ACHN (cell line): ENCODE measurements at regions not wholly inside any gene's neighbourhood (a gene's known extent, or its start where the extent isn't known, plus 50 kb on each side); places are given as distances from the start of the nearest gene placed in this dataset.

ENCODE experiments used
- DNase-seq: peaks from one replicate; pipeline ENCODE4 v3.0.0-alpha.2; 2015
- in situ Hi-C: cut with HindIII; loops from 2 replicates; pipeline ENCODE4 v1.10.0; 2017; ENCODE audit warnings: low sequenced_read_pairs, low pct_ligation_motif_present, low pct_unique_long_range_greater_than_20kb

- DNase-seq: no peak
- in situ Hi-C loops: no loop called here
Observed at GRCh38 chr3:6108957-6109356, 752.0 kb upstream of the GRM7 start.

DNA sequence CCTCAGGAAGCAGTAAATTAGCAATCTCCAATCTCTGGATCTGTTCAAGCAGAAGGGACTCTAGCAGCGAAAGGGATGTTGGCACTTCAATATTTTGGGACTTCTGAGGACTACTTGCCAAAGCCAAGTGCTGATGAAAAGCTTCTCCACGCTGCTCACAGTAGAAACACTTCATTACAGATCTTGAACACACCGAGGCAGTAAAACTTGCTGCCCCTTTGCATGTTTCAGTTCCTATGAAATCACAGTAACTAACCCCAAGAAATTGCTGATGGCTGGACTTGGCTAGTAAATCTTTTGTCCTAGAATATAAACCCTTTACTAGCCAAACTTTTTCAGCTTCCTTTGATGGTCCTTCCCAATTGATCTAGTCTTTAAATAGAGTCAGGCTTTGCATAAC, 750.5 kb upstream of the GRM7 start:
- in situ Hi-C loops: no loop called here
- DNase-seq: no peak

DNA sequence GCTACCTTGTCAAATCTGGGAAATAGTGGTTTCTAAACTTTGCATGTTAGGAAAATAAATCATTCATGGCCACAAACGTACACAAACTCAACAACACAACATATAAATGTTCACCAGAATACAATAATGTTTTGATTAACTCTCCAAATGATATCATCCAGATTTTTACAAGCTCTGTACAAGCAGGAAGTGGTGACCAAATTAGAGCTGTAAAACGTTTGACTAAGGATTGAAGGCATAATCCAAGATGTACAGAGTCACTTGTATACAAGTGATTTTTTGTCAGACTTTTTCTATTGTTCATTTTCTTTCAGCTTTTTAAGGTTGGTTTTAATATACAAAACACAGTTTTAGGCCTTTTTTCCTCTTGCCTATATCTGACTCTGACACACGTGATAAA, 748.4 kb upstream of the GRM7 start:
- in situ Hi-C loops: no loop called here
- no peak for DNase-seq

- in situ Hi-C loops: no loop called here
- DNase-seq: no peak
Observed at GRCh38 chr3:6113338-6113737, 747.6 kb upstream of the GRM7 start.

DNA sequence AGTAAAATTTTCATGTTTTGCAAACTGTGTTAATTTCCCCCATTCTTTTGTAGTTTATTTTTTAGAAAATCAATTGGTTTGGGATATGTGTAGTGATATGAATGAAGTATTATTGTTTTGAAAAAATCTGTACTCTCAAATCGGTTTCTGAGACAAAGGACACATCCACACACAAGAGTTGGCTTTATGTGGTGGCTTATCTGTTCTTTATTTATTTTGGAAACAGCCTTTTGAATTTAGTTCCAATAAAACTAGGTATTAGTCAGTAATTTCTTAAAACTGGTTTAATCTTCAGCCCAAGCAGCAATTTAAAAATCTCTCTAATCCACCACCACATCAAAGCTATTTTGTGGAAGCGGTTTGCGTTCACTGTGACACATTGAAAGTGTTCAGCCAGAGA, 741.5 kb upstream of the GRM7 start:
- no peak for DNase-seq
- in situ Hi-C loops: no loop called here

DNA sequence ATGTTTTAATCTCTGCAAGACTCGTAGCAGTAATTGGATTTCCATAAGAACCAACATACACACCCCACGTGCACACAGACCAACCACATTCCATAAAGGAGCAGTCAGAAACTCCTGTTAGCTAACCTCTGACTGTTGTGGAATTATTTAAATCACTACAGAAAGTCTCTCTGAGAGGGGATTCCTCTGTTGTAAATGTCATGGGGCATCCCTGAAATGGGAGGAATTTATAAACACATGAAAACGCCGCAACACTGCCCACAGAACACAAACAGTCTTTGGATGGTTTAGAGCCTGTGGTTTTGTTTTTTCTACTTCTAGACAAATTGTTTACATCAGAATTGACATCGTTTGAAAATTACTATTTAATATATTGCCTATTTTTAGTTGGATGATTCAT, 740.1 kb upstream of the GRM7 start:
- DNase-seq: no peak
- in situ Hi-C loops: no loop called here

DNA sequence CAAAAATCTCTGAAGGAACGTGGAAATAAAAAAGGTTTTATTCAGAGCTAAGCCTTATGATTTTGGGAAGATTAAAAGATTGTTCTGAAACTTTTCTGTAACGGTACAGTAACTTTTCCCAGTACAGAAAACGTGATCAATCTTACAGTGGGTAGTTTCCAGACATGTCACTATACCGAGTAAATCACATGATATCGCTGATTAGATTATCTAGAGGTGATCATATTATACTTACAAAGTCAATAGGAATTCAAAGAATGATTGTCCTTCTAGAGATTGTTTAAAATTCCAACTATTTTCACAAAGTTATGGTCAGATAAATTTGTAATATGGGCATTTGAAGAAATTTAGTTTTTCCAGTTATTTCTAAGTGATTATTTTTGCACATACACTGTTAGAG, 736.0 kb upstream of the GRM7 start:
- in situ Hi-C loops: no loop called here
- no peak for DNase-seq

DNA sequence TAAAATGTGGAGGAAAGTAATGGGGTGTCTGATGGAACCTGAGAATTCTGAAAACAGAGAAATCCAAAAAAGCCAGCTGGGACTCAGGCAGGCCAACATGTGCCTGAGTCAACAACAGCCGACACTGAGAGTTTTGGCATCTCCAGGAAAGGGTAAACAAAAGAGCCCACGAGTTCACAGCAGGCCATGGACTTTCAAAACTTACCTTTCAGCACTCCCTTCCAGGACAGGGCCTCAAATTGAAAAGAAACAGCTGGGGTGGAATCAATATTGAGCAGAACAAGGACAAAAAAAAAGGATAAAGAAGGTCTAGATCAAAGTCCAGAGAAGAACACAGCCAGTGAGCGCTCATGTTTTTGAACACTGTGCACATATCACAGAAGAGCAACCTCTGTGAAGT, 735.4 kb upstream of the GRM7 start:
- DNase-seq: no peak
- in situ Hi-C loops: no loop called here

DNA sequence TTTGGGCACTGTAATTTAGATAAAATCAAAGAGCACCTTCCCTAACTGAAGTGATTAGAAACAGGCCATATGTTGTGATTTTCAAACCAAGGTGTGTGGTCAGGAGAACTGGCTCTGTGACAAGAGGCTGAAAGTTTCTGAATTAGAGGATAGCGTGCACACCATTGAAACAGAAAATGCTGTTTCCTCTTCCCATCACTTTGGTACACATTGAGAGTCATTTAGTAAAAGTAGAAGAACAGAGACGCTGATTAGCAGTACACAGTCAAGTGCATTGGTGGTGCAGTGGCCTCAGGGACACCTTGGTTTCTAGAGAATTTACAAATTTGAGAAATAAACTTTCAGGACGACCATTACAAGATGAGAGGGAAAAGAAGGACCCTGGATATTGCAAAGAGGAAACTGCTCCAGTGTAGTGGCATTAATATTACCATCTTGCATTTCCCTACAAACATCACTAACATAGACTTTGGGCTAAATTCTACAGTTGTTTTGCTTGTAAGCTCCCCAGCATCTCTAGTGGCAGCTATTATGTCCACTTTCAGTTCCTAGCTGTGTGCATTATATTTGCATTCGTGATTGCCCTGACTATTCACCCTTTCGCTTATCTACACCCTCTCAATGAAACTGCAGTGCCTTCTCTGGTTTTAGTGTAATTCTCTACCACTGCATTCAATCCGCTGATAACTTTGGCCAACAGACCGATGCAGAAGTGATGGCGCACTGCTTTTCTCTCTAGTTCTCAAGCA, 728.1 kb upstream of the GRM7 start:
- no peak for DNase-seq
- in situ Hi-C loops: no loop called here

DNA sequence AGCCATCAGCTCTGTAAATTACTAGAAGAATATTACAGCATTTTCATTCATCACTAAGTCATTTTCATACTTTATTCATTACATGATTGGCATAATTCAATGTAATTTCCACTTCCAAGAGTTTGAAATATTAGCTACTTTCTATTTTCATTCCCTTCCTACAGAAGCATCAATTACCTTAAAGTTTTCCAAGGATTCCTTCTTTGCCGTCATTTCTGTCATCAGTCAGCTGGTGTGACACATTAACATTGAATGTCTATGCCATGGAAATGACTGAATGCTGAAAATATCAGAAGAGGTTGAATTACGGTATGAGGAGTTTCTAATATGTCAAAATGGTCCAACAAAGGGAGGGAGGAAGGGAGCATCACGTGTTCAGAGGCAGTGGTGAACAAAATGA, 718.2 kb upstream of the GRM7 start:
- DNase-seq: no peak
- in situ Hi-C loops: no loop called here

- no peak for DNase-seq
- in situ Hi-C loops: no loop called here
Observed at GRCh38 chr3:6147883-6148282, 713.0 kb upstream of the GRM7 start.

- DNase-seq: no peak
- in situ Hi-C loops: no loop called here
Observed at GRCh38 chr3:6155650-6156338, 705.1 kb upstream of the GRM7 start.

GRCh38 chr3:6165951-6166350, 695.0 kb upstream of the GRM7 start:
- in situ Hi-C loops: no loop called here

GRCh38 chr3:6168256-6168655, 692.7 kb upstream of the GRM7 start:
- DNase-seq: no peak
- in situ Hi-C loops: no loop called here

More at GRCh38 chr3:6165951-6166350, 695.0 kb upstream of the GRM7 start:
- DNase-seq: no peak

- in situ Hi-C loops: no loop called here
- DNase-seq: no peak
Observed at GRCh38 chr3:6172871-6173642, 687.9 kb upstream of the GRM7 start.

DNA sequence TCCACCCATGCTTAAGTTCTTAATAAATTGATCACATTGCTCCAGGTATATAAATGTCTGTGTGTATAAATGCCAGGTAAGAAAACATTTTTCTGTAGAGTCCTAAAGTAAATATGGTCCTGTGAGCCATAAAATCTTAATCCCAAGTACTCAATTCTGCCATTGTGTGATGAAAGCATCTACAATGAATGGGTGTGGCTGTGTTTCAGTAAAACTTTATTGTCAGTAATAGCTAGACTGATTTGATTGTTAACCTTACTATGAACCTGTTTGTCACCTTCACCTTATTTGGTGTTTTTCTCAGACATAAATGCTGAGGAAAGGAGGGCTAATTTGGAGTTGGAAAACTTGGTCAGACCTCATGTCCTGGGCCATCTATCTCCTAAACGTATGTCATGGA, 683.5 kb upstream of the GRM7 start:
- no peak for DNase-seq
- in situ Hi-C loops: no loop called here

DNA sequence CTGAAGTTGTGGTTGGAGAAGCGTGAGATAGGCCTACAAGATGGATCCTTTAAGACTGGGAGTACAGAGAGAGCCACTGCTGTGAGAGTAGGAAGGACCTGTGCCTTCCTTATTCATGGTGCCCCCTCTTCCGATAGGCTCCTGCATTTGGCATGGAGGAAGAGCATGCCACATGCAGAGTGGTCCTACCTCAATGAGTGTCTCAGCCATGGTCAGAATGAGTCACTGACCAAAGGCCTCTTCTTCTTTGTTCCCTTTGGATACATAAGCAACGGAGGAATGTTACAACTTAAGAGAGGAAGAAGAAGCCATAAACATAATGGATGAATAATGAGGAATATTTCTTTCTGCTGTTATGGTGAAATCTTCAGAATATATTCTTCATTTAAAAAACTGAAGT, 681.2 kb upstream of the GRM7 start:
- no peak for DNase-seq

GRCh38 chr3:6180171-6180570, 680.7 kb upstream of the GRM7 start:
- no peak for DNase-seq
- in situ Hi-C loops: no loop called here

More for the DNA sequence above, 681.2 kb upstream of the GRM7 start:
- in situ Hi-C loops: no loop called here

GRCh38 chr3:6182476-6182875, 678.4 kb upstream of the GRM7 start:
- no peak for DNase-seq
- in situ Hi-C loops: no loop called here

- DNase-seq: no peak
- in situ Hi-C loops: no loop called here
Observed at GRCh38 chr3:6182909-6183308, 678.0 kb upstream of the GRM7 start.
